NCI-H2029 (cell line): ENCODE measurements at regions not wholly inside any gene's neighbourhood (a gene's known extent, or its start where the extent isn't known, plus 50 kb on each side); places are given as distances from the start of the nearest gene placed in this dataset.

Experiments used
- DNase-seq: peaks from one replicate; lab custom pipeline; 2025; lab: John Stamatoyannopoulos, UW

- no peak for DNase-seq
Measured at GRCh38 chr4:59086410-59086809, 1976.2 kb upstream of the IGFBP7 start.

GRCh38 chr4:59091146-59092142 is 1981.3 kb upstream of the IGFBP7 start:
- no peak for DNase-seq

GRCh38 chr4:59094505-59094904 is 1984.3 kb upstream of the IGFBP7 start:
- DNase-seq: no peak

GRCh38 chr4:59102311-59102710 is 1992.1 kb upstream of the IGFBP7 start:
- no peak for DNase-seq

GRCh38 chr4:59120287-59120814 is 2010.2 kb upstream of the IGFBP7 start:
- no peak for DNase-seq

- DNase-seq: no peak
Measured at GRCh38 chr4:59122626-59123025, 2012.4 kb upstream of the IGFBP7 start.

- no peak for DNase-seq
Measured at GRCh38 chr4:59126159-59126558, 2016.0 kb upstream of the IGFBP7 start.

- DNase-seq: no peak
Measured at GRCh38 chr4:59127006-59127405, 2016.8 kb upstream of the IGFBP7 start.

- DNase-seq: no peak
Measured at GRCh38 chr4:59127743-59128142, 2017.6 kb upstream of the IGFBP7 start.

GRCh38 chr4:59135248-59135985 is 2025.2 kb upstream of the IGFBP7 start:
- no peak for DNase-seq

GRCh38 chr4:59161249-59161648 is 2038.9 kb upstream of the ADGRL3 start:
- no peak for DNase-seq

GRCh38 chr4:59175617-59176016 is 2024.5 kb upstream of the ADGRL3 start:
- DNase-seq: no peak

GRCh38 chr4:59179372-59179771 is 2020.8 kb upstream of the ADGRL3 start:
- no peak for DNase-seq

- DNase-seq: no peak
Measured at GRCh38 chr4:59180161-59180560, 2020.0 kb upstream of the ADGRL3 start.

GRCh38 chr4:59180969-59181368 is 2019.2 kb upstream of the ADGRL3 start:
- DNase-seq: no peak

- DNase-seq: no peak
Measured at GRCh38 chr4:59195839-59196238, 2004.3 kb upstream of the ADGRL3 start.

- DNase-seq: no peak
Measured at GRCh38 chr4:59200992-59201391, 1999.1 kb upstream of the ADGRL3 start.

GRCh38 chr4:59217910-59218631 is 1982.1 kb upstream of the ADGRL3 start:
- DNase-seq: no peak

- no peak for DNase-seq
Measured at GRCh38 chr4:59222221-59222620, 1977.9 kb upstream of the ADGRL3 start.

GRCh38 chr4:59223292-59223941 is 1976.7 kb upstream of the ADGRL3 start:
- DNase-seq: no peak

GRCh38 chr4:59238212-59238611 is 1961.9 kb upstream of the ADGRL3 start:
- no peak for DNase-seq

- DNase-seq: no peak
Measured at GRCh38 chr4:59240011-59240410, 1960.1 kb upstream of the ADGRL3 start.
